GM21717 (cell line): ENCODE measurements at regions not wholly inside any gene's neighbourhood (a gene's known extent, or its start where the extent isn't known, plus 50 kb on each side); places are given as distances from the start of the nearest gene placed in this dataset.
"Not testable (repeated sequence)": the region's sequence is repeated elsewhere in the genome, so short reads cannot be mapped to it uniquely, and the experiment has no call there.

Source experiments
- ATAC-seq: cut with Tn5 transposase; IDR thresholded peaks from one replicate; pipeline ENCODE4 v1.9.1; 2021; ENCODE audit warnings: mild to moderate bottlenecking, moderate library complexity; ENCODE audit not compliant: unreplicated experiment

DNA sequence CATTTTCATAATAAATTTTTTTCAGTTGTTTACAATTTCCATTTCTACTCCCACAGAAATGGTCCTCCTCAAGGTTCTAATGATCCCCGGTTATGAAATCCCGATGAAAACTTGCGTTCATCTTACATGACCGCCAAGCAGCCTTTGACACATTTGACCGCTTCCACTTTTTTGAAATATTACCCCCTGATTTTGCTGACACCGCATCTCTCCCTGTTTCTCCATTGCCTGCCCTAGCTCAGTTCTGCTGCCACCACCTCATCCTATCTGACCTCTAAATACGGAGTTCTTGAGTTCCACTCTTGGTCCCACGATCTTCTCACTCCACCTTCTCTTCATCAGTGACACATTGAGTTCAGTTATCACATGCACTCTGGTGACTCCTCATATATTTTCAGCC, 74.1 kb downstream of the SLC35B3 start:
- no peak for ATAC-seq

GRCh38 chr6:8352966-8353340, 82.4 kb downstream of the SLC35B3 start:
- no peak for ATAC-seq

DNA sequence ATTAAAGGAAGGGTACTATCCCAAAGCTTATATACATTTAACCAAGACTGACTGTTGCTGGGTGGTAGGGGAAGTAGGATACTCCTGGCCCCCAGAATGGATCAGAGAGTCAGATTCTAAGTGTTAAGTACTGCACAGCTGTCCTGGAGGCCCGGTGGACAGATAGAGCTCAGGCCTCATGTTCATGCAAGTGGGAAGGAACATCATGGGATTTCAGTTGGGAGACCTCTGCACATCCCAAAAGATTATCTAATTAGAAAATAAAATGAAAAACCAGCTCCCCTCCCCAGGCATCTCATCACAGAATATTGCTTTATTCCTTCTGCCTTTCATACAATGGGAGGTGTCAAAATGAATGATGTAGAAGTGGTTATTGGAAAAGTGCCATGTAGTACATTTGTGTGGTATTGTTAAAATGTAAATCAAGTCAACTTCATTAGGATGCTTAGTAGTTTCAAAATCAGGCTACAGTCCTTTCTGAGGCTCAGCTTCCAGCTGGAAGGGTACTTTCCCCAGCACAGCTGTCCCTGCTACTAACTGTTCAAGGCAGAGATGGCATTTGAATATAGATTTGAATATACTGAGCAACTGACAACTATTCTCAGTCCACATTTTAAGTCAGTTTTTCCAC, 82.9 kb downstream of the SLC35B3 start:
- ATAC-seq: no peak

GRCh38 chr6:8343600-8343999, 91.7 kb downstream of the SLC35B3 start:
- ATAC-seq: no peak

- no peak for ATAC-seq
These were observed 93.0 kb downstream of the SLC35B3 start for GRCh38 chr6:8342241-8342819.

DNA sequence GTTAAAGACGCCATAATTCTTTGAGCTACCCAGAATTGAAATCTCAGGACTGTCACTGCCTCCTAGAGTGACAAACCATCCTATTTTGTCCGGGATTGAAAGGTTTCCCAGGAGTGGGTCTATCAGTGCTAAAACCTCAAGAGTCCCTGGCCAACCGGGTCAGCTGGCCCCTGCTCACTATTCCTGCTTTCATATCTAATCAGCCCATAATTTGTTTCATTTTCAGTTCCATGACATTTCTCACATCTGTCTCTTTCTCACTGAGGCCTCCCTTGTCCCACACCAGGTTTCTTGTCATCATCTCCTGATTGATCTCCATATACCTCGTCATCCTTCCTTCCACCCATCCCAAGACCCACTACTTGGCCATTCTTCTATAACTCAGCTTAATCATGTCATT, 98.2 kb downstream of the SLC35B3 start:
- ATAC-seq: peak; percentile 84

DNA sequence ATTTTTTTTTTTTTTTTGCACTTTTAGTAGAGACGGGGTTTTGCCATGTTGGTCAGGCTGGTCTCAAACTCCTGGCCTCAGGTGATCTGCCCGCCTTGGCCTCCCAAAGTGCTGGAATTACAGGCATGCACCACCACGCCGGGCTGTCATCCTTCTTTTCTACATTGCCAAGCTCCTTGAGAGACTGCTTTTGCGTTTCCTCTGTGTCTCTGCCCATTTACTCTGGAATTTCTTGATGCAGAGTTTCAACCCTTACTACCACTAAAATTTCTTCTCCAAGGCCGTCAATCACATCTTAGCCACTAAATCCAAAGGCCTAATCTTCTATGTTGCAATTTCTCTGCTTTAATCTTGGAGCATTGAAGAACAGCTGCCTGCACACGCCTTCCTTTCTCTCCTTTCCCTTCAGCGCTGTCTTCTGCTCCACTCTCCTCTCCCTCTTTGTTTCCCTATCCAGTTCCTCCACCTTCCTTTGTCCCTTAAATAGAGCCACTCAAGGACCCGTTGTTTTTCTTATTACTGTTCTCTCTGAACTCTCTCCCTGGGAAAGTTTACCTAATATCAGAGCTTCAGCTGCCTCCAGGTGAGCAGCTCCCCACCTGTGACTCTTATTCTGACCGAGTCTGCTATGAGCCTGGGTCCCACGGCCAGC, 98.8 kb downstream of the SLC35B3 start:
- no peak for ATAC-seq

- ATAC-seq: no peak
These were observed 99.4 kb downstream of the SLC35B3 start for GRCh38 chr6:8335896-8336295.

GRCh38 chr6:8335381-8335780, 100.0 kb downstream of the SLC35B3 start:
- no peak for ATAC-seq

DNA sequence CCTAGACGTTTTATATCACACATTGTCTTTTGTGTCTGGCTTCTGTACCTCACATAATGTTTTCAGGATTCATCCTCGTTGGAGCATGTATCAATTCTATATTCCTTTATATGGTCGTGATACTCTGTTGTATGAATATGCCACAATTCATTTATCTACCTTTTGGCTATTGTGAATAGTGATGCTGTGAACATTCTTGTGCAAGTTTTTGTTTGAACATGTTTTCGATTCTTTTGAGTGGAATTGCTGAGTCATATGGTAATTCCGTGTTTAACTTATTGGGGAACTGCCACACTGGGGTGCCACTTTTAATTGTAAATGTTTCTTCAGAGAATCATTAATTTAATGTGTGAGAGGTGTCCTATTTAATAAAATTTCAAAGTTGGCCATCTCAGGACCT, 101.2 kb downstream of the SLC35B3 start:
- ATAC-seq: no peak

DNA sequence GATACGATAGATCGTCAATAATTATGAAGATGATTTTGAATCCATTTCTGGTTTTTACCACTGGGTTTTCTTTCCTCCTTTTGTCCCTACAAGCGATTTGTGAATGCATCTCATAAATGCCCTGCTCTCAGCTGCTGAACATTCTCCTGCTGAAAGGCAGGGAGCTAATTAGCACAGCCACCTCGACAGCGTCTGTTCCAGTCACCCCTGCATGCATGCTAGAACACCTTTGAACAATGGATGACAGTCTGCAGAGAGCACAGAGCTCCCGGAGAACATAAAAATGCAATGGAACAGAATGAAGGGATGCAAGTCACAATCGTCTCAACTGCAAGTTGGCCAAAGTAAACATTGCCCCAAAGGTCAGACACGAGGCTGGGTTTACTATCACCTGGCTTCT, 105.8 kb downstream of the SLC35B3 start:
- no peak for ATAC-seq

GRCh38 chr6:8325743-8326142, 109.6 kb downstream of the SLC35B3 start:
- ATAC-seq: no peak

DNA sequence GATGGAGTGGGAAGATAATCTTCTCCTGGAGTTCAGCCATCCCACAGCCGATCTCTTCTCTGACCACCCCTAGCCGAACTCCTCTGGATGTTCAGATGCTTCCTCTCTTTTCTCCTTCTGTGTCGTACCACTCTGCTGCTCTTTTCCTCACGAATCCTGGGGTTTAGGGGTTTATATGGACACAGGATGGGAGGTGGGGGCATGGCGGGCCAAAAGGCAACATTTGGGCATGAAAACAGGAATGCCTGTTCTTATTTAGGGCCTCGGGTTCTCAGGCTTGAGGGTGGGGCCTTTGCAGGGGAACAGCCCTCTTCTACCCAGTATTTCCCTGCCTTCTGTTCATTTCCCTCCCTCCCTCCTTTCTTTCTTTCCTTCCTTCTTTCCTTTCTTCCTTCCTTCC, 112.7 kb downstream of the SLC35B3 start:
- ATAC-seq: no peak

GRCh38 chr6:8321671-8322404, 113.5 kb downstream of the SLC35B3 start:
- ATAC-seq: no peak

DNA sequence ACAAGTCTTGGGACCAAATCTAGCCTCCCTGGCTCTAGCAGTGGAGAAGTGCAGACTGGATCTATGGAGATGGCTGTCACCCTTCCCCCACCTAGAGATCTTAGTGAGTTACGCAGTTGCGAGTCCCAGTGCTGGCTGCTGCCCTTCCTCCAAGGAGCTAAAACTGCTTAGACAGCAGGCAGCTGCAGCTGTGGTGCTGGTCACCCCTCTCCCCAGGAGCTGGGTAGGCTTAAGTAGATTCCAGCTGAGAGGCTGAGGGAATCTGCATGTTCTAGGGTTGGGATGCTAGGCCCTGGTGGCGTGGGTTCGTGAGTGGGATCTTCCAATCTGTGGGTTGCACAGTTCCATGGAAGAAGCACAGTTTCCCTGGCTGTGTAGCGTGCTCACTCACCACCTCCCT, 120.2 kb downstream of the SLC35B3 start:
- no peak for ATAC-seq

DNA sequence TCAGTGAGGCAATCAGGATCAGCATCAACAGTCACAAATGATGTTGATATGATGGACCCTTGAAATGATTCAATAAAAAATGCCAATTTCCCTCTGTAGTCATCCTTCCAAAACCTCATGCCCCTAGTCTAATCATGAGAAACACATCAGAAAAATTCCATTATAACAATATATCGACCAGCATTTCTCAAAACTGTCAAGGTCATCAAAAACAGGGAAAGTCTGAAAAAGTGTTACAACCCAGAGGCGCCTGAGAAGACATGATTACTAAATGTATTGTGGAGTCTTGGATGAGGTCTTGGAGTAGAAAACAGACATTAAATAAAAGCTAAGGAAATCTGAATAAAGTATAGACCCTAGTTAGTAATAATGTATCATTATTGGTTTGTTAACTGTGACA, 133.8 kb downstream of the SLC35B3 start:
- no peak for ATAC-seq

- no peak for ATAC-seq
These were observed 136.3 kb downstream of the SLC35B3 start for GRCh38 chr6:8299034-8299433.

DNA sequence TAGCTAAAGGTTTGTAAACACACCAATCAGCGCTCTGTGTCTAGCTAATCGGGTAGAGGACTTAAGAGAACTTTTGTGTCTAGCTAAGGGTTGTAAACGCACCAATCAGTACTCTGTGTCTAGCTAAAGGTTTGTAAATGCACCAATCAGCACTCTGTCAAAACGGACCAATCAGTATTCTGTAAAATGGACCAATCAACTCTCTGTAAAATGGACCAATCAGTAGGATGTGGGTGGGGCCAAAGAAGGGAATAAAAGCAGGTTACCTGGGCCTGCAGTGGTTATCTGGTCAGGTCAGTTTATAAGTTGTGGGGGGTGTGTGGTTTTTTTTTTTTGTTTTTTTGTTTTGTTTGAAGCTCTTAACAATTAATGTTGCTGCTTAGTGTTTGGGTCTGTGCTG, 152.4 kb downstream of the SLC35B3 start:
- ATAC-seq: not testable (repeated sequence)

GRCh38 chr6:8282380-8282779, 153.0 kb downstream of the SLC35B3 start:
- no peak for ATAC-seq

DNA sequence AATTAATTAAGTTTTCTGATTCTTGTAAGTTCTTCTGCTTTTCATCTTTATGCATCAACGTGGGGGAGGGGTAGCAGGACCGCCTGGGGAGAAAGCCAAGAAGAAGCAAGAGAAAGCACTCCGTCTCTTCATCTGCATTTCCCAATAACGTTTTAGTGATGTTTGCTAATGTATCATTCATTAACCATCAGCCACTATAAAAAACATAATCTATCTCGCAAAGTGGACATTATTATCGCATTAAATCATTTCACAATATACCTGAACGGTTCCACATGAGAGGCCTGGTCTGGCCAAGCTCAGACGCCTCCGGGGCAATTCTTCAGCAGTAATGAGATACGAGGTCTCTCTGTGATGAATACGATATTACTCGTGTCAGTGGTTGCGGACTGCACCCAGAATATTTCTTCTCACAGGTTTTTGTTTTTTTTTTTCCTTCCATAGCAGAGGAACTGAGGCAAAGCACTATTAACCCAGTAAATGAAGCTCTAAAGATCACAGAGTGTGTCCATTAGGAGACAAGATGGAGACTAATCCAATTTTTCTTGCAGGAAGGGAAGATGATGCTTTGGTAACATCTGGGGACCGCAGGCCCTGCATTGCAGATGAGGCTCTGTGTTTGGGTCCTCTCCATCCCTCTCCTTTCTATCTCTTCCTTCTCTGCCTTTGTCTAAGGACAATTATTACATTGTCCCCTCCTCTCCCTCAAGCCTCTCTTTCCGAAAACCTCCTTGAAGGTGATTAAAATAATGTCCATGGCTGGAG, 156.1 kb downstream of the SLC35B3 start:
- ATAC-seq: no peak

- no peak for ATAC-seq
These were observed 156.8 kb downstream of the SLC35B3 start for GRCh38 chr6:8278562-8278961.
